Neural progenitor cell (in vitro differentiated cells): ENCODE measurements at regions not wholly inside any gene's neighbourhood (a gene's known extent, or its start where the extent isn't known, plus 50 kb on each side); places are given as distances from the start of the nearest gene placed in this dataset.

Experiments used
- DNase-seq: peaks from one replicate; pipeline ENCODE4 v3.0.0-alpha.2; 2016; ENCODE audit warnings: low spot score
- H2AFZ ChIP-seq: fragments of 200-600 bp; sonication (generic); replicated peaks from 2 replicates; pipeline ENCODE4 v1.6.1; 2016; ENCODE audit warnings: antibody characterized with exemption
- H3F3A ChIP-seq: fragments of 200-600 bp; sonication (generic); 2 replicates; pipeline ENCODE4 v1.6.1; 2016; ENCODE audit warnings: antibody characterized with exemption, low read depth
- H3K27ac ChIP-seq: fragments of 200-600 bp; sonication (generic); 2 replicates; pipeline ENCODE4 v1.5.1; 2016; ENCODE audit warnings: mild to moderate bottlenecking
- H3K27me3 ChIP-seq: fragments of 200-600 bp; sonication (generic); 2 replicates; pipeline ENCODE4 v1.6.1; 2016; ENCODE audit warnings: mild to moderate bottlenecking, moderate library complexity
- H3K36me3 ChIP-seq: fragments of 200-600 bp; sonication (generic); 2 replicates; pipeline ENCODE4 v1.5.1; 2016
- H3K4me1 ChIP-seq: fragments of 200-600 bp; sonication (generic); 2 replicates; pipeline ENCODE4 v1.6.1; 2016; ENCODE audit warnings: mixed run types
- H3K4me2 ChIP-seq: fragments of 200-600 bp; sonication (generic); 2 replicates; pipeline ENCODE4 v1.6.1; 2016
- H3K4me3 ChIP-seq: fragments of 200-600 bp; sonication (generic); 2 replicates; pipeline ENCODE4 v1.5.1; 2016
- H3K79me2 ChIP-seq: fragments of 200-600 bp; sonication (generic); 2 replicates; pipeline ENCODE4 v1.6.1; 2016; ENCODE audit warnings: low read depth
- H3K9ac ChIP-seq: fragments of 200-600 bp; sonication (generic); 2 replicates; pipeline ENCODE4 v1.6.1; 2016
- H3K9me3 ChIP-seq: fragments of 200-600 bp; sonication (generic); 2 replicates; pipeline ENCODE4 v1.5.1; 2016; ENCODE audit warnings: low read depth
- H4K20me1 ChIP-seq: fragments of 200-600 bp; sonication (generic); 2 replicates; pipeline ENCODE4 v1.6.1; 2016; ENCODE audit warnings: low read depth
- H3K27ac Mint-ChIP-seq: 3 replicates; pipeline ENCODE4 v1.8.0; 2021; ENCODE audit warnings: mixed read lengths
- H3K27me3 Mint-ChIP-seq: 2 replicates; pipeline ENCODE4 v1.8.0; 2022; ENCODE audit warnings: low read depth, mild to moderate bottlenecking, inconsistent platforms, moderate library complexity, mixed read lengths; ENCODE audit not compliant: insufficient read depth
- H3K36me3 Mint-ChIP-seq: 3 replicates; pipeline ENCODE4 v1.8.0; 2021; ENCODE audit warnings: mixed read lengths
- H3K4me1 Mint-ChIP-seq: 3 replicates; pipeline ENCODE4 v1.8.0; 2021; ENCODE audit warnings: mixed read lengths
- H3K4me3 Mint-ChIP-seq: 3 replicates; pipeline ENCODE4 v1.8.0; 2021; ENCODE audit warnings: mild to moderate bottlenecking, moderate library complexity, mixed read lengths
- H3K9me3 Mint-ChIP-seq: 3 replicates; pipeline ENCODE4 v1.8.0; 2020; ENCODE audit warnings: mixed read lengths
- CTCF ChIP-seq: fragments of 200-600 bp; sonication (generic); IDR thresholded peaks from 2 replicates; pipeline ENCODE4 v1.5.1; 2017; ENCODE audit warnings: antibody characterized with exemption, mild to moderate bottlenecking
- EZH2 ChIP-seq: fragments of 200-600 bp; sonication (generic); IDR thresholded peaks from 2 replicates; pipeline ENCODE4 v1.6.1; 2017; ENCODE audit warnings: antibody characterized with exemption, mild to moderate bottlenecking, moderate library complexity
- EZH2phosphoT487 ChIP-seq: fragments of 200-600 bp; sonication (generic); IDR thresholded peaks from 2 replicates; pipeline ENCODE4 v1.6.1; 2017; ENCODE audit warnings: antibody characterized with exemption

GRCh38 chr5:32953694-32954093 is 242.6 kb downstream of the NPR3 start:
- Histone ChIP-seq H4K20me1 (no peaks in the 10 kb centered on the region), H3K9me3 (no peaks in the 10 kb centered on the region), H3K4me3 (no peak overlapping the region), H3K27ac (no peak overlapping the region), H3K4me2 (no peak overlapping the region), H3K79me2 (no peaks in the 10 kb centered on the region), H3K36me3 (no peaks in the 10 kb centered on the region), H2AFZ (no peak overlapping the region), H3K27me3 (no peaks in the 10 kb centered on the region), H3K9ac (no peak overlapping the region), H3K4me1 (peaks cover 23% of the 10 kb centered on the region), H3F3A (peaks cover 11% of the 10 kb centered on the region)
- Mint-ChIP-seq H3K4me3 (no peak overlapping the region), H3K36me3 (no peaks in the 10 kb centered on the region), H3K27ac (no peak overlapping the region), H3K4me1 (peaks cover 12% of the 10 kb centered on the region), H3K27me3 (peaks cover 3% of the 10 kb centered on the region), H3K9me3 (no peaks in the 10 kb centered on the region)
- no peak for TF ChIP-seq EZH2phosphoT487
- no peak for TF ChIP-seq CTCF
- no peak for TF ChIP-seq EZH2
- DNase-seq, result no peak

GRCh38 chr5:32955814-32956213 is 244.7 kb downstream of the NPR3 start:
- Histone ChIP-seq H3F3A (peaks cover 11% of the 10 kb centered on the region), H3K4me1 (peaks cover 23% of the 10 kb centered on the region), H3K4me2 (no peak overlapping the region), H3K27ac (no peak overlapping the region), H3K36me3 (no peaks in the 10 kb centered on the region), H3K9me3 (no peaks in the 10 kb centered on the region), H3K79me2 (no peaks in the 10 kb centered on the region), H3K4me3 (no peak overlapping the region), H3K27me3 (no peaks in the 10 kb centered on the region), H3K9ac (no peak overlapping the region), H4K20me1 (no peaks in the 10 kb centered on the region), H2AFZ (no peak overlapping the region)
- H3K27me3 Mint-ChIP-seq, result peaks cover 2% of the 10 kb centered on the region
- no peak overlapping the region for H3K27ac Mint-ChIP-seq
- H3K4me1 Mint-ChIP-seq, result peaks cover 12% of the 10 kb centered on the region
- H3K36me3 Mint-ChIP-seq, result no peaks in the 10 kb centered on the region
- H3K4me3 Mint-ChIP-seq, result no peak overlapping the region
- no peak for TF ChIP-seq EZH2
- TF ChIP-seq CTCF, result no peak
- no peak for TF ChIP-seq EZH2phosphoT487
- DNase-seq, result no peak
- H3K9me3 Mint-ChIP-seq, result no peaks in the 10 kb centered on the region

GRCh38 chr5:32960340-32961058 is 249.4 kb downstream of the NPR3 start:
- Mint-ChIP-seq H3K4me1 (peaks cover 6% of the 10 kb centered on the region), H3K27me3 (no peaks in the 10 kb centered on the region), H3K27ac (no peak overlapping the region), H3K9me3 (no peaks in the 10 kb centered on the region), H3K36me3 (no peaks in the 10 kb centered on the region), H3K4me3 (no peak overlapping the region)
- no peak overlapping the region for H3K27ac ChIP-seq
- H3K4me2 ChIP-seq, result no peak overlapping the region
- H3K36me3 ChIP-seq, result no peaks in the 10 kb centered on the region
- peaks cover 5% of the 10 kb centered on the region for H3K4me1 ChIP-seq
- H4K20me1 ChIP-seq, result no peaks in the 10 kb centered on the region
- no peaks in the 10 kb centered on the region for H3F3A ChIP-seq
- H3K79me2 ChIP-seq, result no peaks in the 10 kb centered on the region
- TF ChIP-seq CTCF (no peak), EZH2phosphoT487 (no peak), EZH2 (no peak)
- no peak for DNase-seq
- no peak overlapping the region for H3K9ac ChIP-seq
- no peak overlapping the region for H2AFZ ChIP-seq
- H3K27me3 ChIP-seq, result no peaks in the 10 kb centered on the region
- H3K9me3 ChIP-seq, result no peaks in the 10 kb centered on the region
- H3K4me3 ChIP-seq, result no peak overlapping the region
